GM23338 (cell line): ENCODE measurements at regions not wholly inside any gene's neighbourhood (a gene's known extent, or its start where the extent isn't known, plus 50 kb on each side); places are given as distances from the start of the nearest gene placed in this dataset.

Experiments
- ATAC-seq: fragments of 200-7000 bp; cut with Tn5 transposase; 3 replicates; pipeline ENCODE4 v1.9.1; 2020
- DNase-seq: peaks from one replicate; pipeline ENCODE4 v3.0.0-alpha.2; 2015; ENCODE audit warnings: low spot score
- H2AFZ ChIP-seq: fragments of 200-600 bp; sonication (generic); 2 replicates; pipeline ENCODE4 v1.8.0; 2016; ENCODE audit warnings: antibody characterized with exemption, mild to moderate bottlenecking, moderate library complexity
- H3F3A ChIP-seq: fragments of 200-600 bp; sonication (generic); replicated peaks from 2 replicates; pipeline ENCODE4 v1.8.0; 2017; ENCODE audit warnings: antibody characterized with exemption, mixed run types, low read depth
- H3K27ac ChIP-seq: fragments of 200-600 bp; sonication (generic); 2 replicates; pipeline ENCODE4 v1.6.1; 2016; ENCODE audit warnings: low read depth
- H3K27me3 ChIP-seq: fragments of 200-600 bp; sonication (generic); 2 replicates; pipeline ENCODE4 v1.8.0; 2016; ENCODE audit warnings: mild to moderate bottlenecking, mixed run types, moderate library complexity; ENCODE audit not compliant: insufficient read depth
- H3K36me3 ChIP-seq: fragments of 200-600 bp; sonication (generic); 2 replicates; pipeline ENCODE4 v1.8.0; 2016; ENCODE audit warnings: mild to moderate bottlenecking; ENCODE audit not compliant: insufficient read depth
- H3K4me1 ChIP-seq: fragments of 200-600 bp; sonication (generic); 2 replicates; pipeline ENCODE4 v1.8.0; 2016; ENCODE audit warnings: mild to moderate bottlenecking, moderate library complexity; ENCODE audit not compliant: insufficient read depth
- H3K4me2 ChIP-seq: fragments of 200-600 bp; sonication (generic); 2 replicates; pipeline ENCODE4 v1.7.1; 2017; ENCODE audit warnings: mixed run types
- H3K4me3 ChIP-seq: fragments of 200-600 bp; sonication (generic); 2 replicates; pipeline ENCODE4 v1.6.1; 2016; ENCODE audit warnings: mixed run types
- H3K79me2 ChIP-seq: fragments of 200-600 bp; sonication (generic); replicated peaks from 2 replicates; pipeline ENCODE4 v1.8.0; 2017; ENCODE audit warnings: mild to moderate bottlenecking; ENCODE audit not compliant: insufficient read depth
- H3K9me2 ChIP-seq: fragments of 200-600 bp; sonication (generic); 2 replicates; pipeline ENCODE4 v1.8.0; 2017; ENCODE audit not compliant: insufficient read depth
- H4K20me1 ChIP-seq: fragments of 200-600 bp; sonication (generic); replicated peaks from 2 replicates; pipeline ENCODE4 v1.8.0; 2017; ENCODE audit warnings: mild to moderate bottlenecking; ENCODE audit not compliant: insufficient read depth
- H3K27ac Mint-ChIP-seq: 2 replicates; pipeline ENCODE4 v1.8.0; 2020; ENCODE audit warnings: inconsistent platforms, mild to moderate bottlenecking, moderate library complexity, mixed read lengths
- H3K27me3 Mint-ChIP-seq: 3 replicates; pipeline ENCODE4 v1.8.0; 2022; ENCODE audit warnings: low read depth, mild to moderate bottlenecking, moderate library complexity, mixed read lengths, inconsistent platforms; ENCODE audit not compliant: insufficient read depth, poor library complexity
- H3K36me3 Mint-ChIP-seq: 3 replicates; pipeline ENCODE4 v1.8.0; 2021; ENCODE audit warnings: low read depth, mild to moderate bottlenecking, inconsistent platforms, moderate library complexity, mixed read lengths
- H3K4me1 Mint-ChIP-seq: 3 replicates; pipeline ENCODE4 v1.8.0; 2020; ENCODE audit warnings: mild to moderate bottlenecking, inconsistent platforms, mixed read lengths
- H3K4me3 Mint-ChIP-seq: 3 replicates; pipeline ENCODE4 v1.8.0; 2021; ENCODE audit warnings: moderate library complexity, mild to moderate bottlenecking, inconsistent platforms, mixed read lengths
- H3K9me3 Mint-ChIP-seq: 3 replicates; pipeline ENCODE4 v1.8.0; 2020; ENCODE audit warnings: moderate library complexity, mild to moderate bottlenecking, inconsistent platforms, mixed read lengths
- JUNB ChIP-seq: IDR thresholded peaks from one replicate; pipeline ENCODE4 v1.6.1; 2016; ENCODE audit warnings: antibody characterized with exemption; ENCODE audit not compliant: unreplicated experiment
- POLR2AphosphoS5 ChIP-seq: IDR thresholded peaks from 2 replicates; pipeline ENCODE4 v1.6.1; 2016; ENCODE audit warnings: antibody characterized with exemption, low read depth
- TF ChIP-seq, protein P1 (sequence below): fragments of 250-450 bp; sonication (Bioruptor Pico); IDR thresholded peaks from 2 replicates; pipeline ENCODE4 v1.5.0; 2020; ENCODE audit warnings: mild to moderate bottlenecking, moderate library complexity

GRCh38 chrX:10741003-10741402 is 120.6 kb upstream of the MID1 start (continued):
- TF ChIP-seq, protein P1, sequence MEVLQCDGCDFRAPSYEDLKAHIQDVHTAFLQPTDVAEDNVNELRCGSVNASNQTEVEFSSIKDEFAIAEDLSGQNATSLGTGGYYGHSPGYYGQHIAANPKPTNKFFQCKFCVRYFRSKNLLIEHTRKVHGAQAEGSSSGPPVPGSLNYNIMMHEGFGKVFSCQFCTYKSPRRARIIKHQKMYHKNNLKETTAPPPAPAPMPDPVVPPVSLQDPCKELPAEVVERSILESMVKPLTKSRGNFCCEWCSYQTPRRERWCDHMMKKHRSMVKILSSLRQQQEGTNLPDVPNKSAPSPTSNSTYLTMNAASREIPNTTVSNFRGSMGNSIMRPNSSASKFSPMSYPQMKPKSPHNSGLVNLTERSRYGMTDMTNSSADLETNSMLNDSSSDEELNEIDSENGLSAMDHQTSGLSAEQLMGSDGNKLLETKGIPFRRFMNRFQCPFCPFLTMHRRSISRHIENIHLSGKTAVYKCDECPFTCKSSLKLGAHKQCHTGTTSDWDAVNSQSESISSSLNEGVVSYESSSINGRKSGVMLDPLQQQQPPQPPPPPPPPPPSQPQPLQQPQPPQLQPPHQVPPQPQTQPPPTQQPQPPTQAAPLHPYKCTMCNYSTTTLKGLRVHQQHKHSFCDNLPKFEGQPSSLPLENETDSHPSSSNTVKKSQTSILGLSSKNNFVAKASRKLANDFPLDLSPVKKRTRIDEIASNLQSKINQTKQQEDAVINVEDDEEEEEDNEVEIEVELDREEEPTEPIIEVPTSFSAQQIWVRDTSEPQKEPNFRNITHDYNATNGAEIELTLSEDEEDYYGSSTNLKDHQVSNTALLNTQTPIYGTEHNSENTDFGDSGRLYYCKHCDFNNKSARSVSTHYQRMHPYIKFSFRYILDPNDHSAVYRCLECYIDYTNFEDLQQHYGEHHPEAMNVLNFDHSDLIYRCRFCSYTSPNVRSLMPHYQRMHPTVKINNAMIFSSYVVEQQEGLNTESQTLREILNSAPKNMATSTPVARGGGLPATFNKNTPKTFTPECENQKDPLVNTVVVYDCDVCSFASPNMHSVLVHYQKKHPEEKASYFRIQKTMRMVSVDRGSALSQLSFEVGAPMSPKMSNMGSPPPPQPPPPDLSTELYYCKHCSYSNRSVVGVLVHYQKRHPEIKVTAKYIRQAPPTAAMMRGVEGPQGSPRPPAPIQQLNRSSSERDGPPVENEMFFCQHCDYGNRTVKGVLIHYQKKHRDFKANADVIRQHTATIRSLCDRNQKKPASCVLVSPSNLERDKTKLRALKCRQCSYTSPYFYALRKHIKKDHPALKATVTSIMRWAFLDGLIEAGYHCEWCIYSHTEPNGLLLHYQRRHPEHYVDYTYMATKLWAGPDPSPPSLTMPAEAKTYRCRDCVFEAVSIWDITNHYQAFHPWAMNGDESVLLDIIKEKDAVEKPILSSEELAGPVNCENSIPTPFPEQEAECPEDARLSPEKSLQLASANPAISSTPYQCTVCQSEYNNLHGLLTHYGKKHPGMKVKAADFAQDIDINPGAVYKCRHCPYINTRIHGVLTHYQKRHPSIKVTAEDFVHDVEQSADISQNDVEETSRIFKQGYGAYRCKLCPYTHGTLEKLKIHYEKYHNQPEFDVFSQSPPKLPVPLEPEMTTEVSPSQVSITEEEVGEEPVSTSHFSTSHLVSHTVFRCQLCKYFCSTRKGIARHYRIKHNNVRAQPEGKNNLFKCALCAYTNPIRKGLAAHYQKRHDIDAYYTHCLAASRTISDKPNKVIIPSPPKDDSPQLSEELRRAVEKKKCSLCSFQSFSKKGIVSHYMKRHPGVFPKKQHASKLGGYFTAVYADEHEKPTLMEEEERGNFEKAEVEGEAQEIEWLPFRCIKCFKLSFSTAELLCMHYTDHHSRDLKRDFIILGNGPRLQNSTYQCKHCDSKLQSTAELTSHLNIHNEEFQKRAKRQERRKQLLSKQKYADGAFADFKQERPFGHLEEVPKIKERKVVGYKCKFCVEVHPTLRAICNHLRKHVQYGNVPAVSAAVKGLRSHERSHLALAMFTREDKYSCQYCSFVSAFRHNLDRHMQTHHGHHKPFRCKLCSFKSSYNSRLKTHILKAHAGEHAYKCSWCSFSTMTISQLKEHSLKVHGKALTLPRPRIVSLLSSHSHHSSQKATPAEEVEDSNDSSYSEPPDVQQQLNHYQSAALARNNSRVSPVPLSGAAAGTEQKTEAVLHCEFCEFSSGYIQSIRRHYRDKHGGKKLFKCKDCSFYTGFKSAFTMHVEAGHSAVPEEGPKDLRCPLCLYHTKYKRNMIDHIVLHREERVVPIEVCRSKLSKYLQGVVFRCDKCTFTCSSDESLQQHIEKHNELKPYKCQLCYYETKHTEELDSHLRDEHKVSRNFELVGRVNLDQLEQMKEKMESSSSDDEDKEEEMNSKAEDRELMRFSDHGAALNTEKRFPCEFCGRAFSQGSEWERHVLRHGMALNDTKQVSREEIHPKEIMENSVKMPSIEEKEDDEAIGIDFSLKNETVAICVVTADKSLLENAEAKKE (CRISPR knock-in tag) = no peak
- no peak for TF ChIP-seq JUNB

- Histone ChIP-seq H3K36me3 (no peaks in the 10 kb centered on the region), H3F3A (no peaks in the 10 kb centered on the region), H3K4me1 (peaks cover 10% of the 10 kb centered on the region; the same call in 1 of the 2 replicates), H2AFZ (no peak overlapping the region), H4K20me1 (no peaks in the 10 kb centered on the region), H3K79me2 (no peaks in the 10 kb centered on the region), H3K4me3 (no peak overlapping the region), H3K9me2 (no peaks in the 10 kb centered on the region), H3K27me3 (no peaks in the 10 kb centered on the region), H3K4me2 (no peak overlapping the region), H3K27ac (no peak overlapping the region)
- Mint-ChIP-seq H3K9me3 (no peaks in the 10 kb centered on the region), H3K36me3 (no peaks in the 10 kb centered on the region), H3K27ac (no peak overlapping the region), H3K4me3 (no peak overlapping the region), H3K4me1 (peaks cover 32% of the 10 kb centered on the region), H3K27me3 (peaks cover 5% of the 10 kb centered on the region)
- no peak for DNase-seq
- TF ChIP-seq, protein P1 (CRISPR knock-in tag) = no peak
- TF ChIP-seq POLR2AphosphoS5 = no peak
- ATAC-seq = no peak
Measured at GRCh38 chrX:10741550-10741949, 121.2 kb upstream of the MID1 start.
